Stimulated activated naive B cell treated with anti-CD40 and anti-IgM and Interleukin-4, amounts not matched to agents 10 μg/mL and 1 μg/mL and 100 μg/mL, for 72 hours (primary cell): ENCODE measurements at regions not wholly inside any gene's neighbourhood (a gene's known extent, or its start where the extent isn't known, plus 50 kb on each side); places are given as distances from the start of the nearest gene placed in this dataset.

ENCODE experiments used
- ATAC-seq, 2 donors: fragments of 150-1000 bp; cut with Tn5 transposase; replicated peaks; 2 replicates each; pipeline ENCODE4 v1.10.0; 2021; ENCODE audit warnings: moderate library complexity in 1 of 2
- DNase-seq: peaks from one replicate; pipeline ENCODE4 v3.0.0; 2021
- H3K27ac Mint-ChIP-seq: one replicate; pipeline ENCODE4 v1.8.0; 2022; ENCODE audit warnings: mild to moderate bottlenecking, mixed read lengths
- H3K27me3 Mint-ChIP-seq, 2 donors: one replicate each; pipeline ENCODE4 v1.8.0; 2022; ENCODE audit warnings: mixed read lengths in 2 of 2
- H3K36me3 Mint-ChIP-seq, 2 donors: one replicate each; pipeline ENCODE4 v1.8.0; 2022; ENCODE audit warnings: mixed read lengths in 2 of 2, mild to moderate bottlenecking in 1 of 2
- H3K4me1 Mint-ChIP-seq, 2 donors: one replicate each; pipeline ENCODE4 v1.8.0; 2022; ENCODE audit warnings: mixed read lengths in 2 of 2, mild to moderate bottlenecking in 1 of 2
- H3K4me3 Mint-ChIP-seq, 2 donors: one replicate each; pipeline ENCODE4 v1.8.0; 2022; ENCODE audit warnings: mild to moderate bottlenecking in 2 of 2, mixed read lengths in 2 of 2, moderate library complexity in 1 of 2
- H3K9me3 Mint-ChIP-seq, 2 donors: one replicate each; pipeline ENCODE4 v1.8.0; 2022; ENCODE audit warnings: mixed read lengths in 2 of 2, mild to moderate bottlenecking in 1 of 2

DNA sequence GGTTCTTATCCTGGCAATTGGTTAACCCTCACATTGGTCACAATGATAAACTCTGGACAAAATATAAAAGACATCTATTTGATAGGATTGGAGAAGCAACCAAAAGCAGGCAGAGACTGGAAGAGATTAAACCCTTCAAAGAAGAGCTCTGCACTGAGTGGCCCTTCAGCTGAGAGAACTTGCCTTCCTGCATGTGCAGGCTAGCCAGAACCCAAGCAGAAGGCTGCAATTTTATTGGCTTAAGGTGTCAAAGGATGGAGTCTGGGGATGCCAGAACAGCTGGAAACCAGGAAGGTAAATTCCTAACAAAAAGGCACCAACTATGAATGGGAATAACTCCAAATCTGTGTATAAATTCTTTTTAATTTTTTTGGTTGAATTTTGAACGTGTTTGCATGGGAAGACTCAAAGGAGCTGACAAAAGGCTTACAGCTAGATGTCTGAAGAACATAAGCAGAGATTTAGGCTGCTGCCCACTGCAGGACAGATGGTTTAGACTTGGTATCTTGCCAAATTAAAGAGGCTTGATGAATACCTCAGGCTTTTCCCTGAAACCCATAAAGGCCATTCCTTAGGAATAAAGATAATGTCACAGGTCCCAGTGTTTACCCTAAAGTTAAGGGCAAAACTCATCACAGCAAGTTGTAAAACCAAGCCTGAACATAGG is 66.3 kb downstream of the NR2F1 start:
- Mint-ChIP-seq H3K36me3 (peaks cover 7 to 13% of the 10 kb centered on the region in 2 donors), H3K27me3 (no peaks in the 10 kb centered on the region), H3K4me1 (peaks cover 5 to 12% of the 10 kb centered on the region in 2 donors), H3K4me3 (no peak overlapping the region), H3K9me3 (peaks cover 3 to 4% of the 10 kb centered on the region in 2 donors), H3K27ac (no peak overlapping the region)
- ATAC-seq (no peak), DNase-seq (no peak)

DNA sequence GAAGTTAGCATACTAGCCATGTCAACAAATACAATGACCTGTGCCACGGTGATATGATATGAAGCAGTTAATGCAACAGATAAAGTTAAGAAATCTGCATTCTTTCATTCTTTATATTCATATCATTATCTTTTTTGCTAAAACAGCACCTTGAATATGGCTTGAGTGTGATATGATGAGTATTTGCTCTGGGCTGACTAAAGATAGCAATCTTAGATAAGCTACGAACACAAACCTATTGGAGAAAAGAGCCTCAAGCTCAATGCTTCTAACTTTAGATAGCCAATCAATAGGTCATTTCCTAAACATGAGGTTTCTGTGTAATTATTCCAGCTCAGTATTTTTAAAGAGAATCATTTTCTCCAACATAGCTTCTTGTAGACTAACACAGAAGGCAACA is 61.7 kb downstream of the NR2F1 start:
- no peaks in the 10 kb centered on the region for H3K9me3 Mint-ChIP-seq
- peaks cover 0 to 3% of the 10 kb centered on the region in 2 donors for H3K4me1 Mint-ChIP-seq
- H3K4me3 Mint-ChIP-seq, result no peak overlapping the region
- H3K27ac Mint-ChIP-seq, result no peak overlapping the region
- DNase-seq, result no peak
- no peaks in the 10 kb centered on the region for H3K27me3 Mint-ChIP-seq
- no peak for ATAC-seq
- no peaks in the 10 kb centered on the region for H3K36me3 Mint-ChIP-seq
